NOMO-1 treated with DMSO at 0.1 percent for 48 hours (cell line): ENCODE measurements at regions not wholly inside any gene's neighbourhood (a gene's known extent, or its start where the extent isn't known, plus 50 kb on each side); places are given as distances from the start of the nearest gene placed in this dataset.

ENCODE experiments used
- DNase-seq: peaks from one replicate; lab custom pipeline; 2025; ENCODE audit not compliant: unreplicated experiment; lab: John Stamatoyannopoulos, UW

DNA sequence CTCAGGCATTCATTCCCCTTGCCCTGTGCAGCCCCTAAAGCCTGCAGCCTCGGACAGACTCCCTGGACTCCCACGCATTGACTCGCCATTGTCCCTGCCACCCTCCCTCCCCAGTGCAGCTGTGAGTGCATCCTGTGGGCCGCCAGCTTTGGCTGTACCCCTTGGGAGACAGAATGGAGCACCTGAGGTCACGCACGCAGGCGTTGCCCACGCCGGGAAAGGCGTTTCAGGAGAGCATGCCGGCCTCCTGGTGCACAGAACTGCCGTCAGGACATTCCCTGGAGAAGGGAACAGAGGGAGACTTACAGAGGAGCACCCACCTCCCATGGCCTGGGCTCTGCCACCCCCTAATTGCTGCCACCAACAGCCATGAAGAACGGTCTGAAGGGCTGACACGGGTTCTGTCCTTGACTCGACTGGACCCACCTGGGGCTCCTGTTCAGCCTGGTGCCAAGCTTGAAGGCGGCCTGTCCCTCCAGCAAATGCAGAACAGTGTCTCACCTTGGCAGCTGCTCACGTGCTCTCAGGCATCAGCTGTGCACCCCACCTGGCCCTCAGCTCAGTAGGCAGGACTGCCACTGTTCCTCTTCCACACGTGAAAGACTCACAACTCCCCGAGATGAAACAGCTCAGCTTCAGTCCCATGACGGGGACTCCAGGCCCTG is 503.8 kb downstream of the BRD1 start:
- DNase-seq: no peak

DNA sequence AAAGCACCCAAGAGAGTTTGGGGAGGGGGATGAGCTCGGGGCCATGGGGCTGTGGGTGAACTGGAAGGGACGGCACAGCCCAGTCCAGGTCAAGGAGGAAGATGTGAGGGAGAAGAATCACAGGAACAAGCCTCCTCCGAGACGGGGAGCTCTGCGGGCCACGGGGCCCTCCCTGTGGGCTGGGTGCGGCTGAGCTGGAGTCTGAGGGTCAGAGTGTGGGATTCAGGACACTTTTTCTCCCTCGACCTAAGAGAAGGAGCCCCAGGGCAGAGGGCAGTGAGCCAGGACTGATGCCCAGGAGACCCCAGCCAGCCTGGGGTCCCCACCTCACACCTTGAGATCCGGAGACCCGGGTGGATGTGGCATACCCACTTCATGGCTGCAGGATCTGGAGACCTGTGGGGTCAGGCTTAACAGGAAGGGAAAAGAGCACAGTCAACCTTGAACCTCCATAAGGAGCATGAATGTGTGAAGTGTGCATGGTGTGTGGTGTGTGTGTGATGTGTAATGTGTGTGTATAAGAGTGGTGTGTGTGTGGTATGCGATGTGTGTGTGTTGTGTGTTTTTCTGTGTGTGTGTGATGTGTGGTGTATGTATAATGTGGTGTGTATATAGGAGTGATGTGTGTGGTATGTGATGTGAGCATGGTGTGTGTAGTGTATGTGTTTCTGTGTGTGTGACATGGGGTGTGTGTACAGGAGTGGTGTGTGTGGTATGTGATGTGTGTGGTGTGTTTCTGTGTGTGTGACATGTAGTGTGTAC is 504.6 kb downstream of the BRD1 start:
- no peak for DNase-seq

GRCh38 chr22:49322231-49322630 is 505.4 kb downstream of the BRD1 start:
- DNase-seq: no peak

GRCh38 chr22:49321477-49322055 is 506.1 kb downstream of the BRD1 start:
- DNase-seq: no peak

- DNase-seq: no peak
Measured at GRCh38 chr22:49320714-49321476, 506.8 kb downstream of the BRD1 start.

- DNase-seq: no peak
Measured at GRCh38 chr22:49317369-49317768, 510.3 kb downstream of the BRD1 start.

- DNase-seq: no peak
Measured at GRCh38 chr22:49312601-49313000, 515.1 kb downstream of the BRD1 start.

- DNase-seq: no peak
Measured at GRCh38 chr22:49310354-49310753, 517.3 kb downstream of the BRD1 start.

- no peak for DNase-seq
Measured at GRCh38 chr22:49308300-49308699, 519.4 kb downstream of the BRD1 start.

- DNase-seq: no peak
Measured at GRCh38 chr22:49307870-49308269, 519.8 kb downstream of the BRD1 start.

- DNase-seq: no peak
Measured at GRCh38 chr22:49307481-49307830, 520.2 kb downstream of the BRD1 start.

DNA sequence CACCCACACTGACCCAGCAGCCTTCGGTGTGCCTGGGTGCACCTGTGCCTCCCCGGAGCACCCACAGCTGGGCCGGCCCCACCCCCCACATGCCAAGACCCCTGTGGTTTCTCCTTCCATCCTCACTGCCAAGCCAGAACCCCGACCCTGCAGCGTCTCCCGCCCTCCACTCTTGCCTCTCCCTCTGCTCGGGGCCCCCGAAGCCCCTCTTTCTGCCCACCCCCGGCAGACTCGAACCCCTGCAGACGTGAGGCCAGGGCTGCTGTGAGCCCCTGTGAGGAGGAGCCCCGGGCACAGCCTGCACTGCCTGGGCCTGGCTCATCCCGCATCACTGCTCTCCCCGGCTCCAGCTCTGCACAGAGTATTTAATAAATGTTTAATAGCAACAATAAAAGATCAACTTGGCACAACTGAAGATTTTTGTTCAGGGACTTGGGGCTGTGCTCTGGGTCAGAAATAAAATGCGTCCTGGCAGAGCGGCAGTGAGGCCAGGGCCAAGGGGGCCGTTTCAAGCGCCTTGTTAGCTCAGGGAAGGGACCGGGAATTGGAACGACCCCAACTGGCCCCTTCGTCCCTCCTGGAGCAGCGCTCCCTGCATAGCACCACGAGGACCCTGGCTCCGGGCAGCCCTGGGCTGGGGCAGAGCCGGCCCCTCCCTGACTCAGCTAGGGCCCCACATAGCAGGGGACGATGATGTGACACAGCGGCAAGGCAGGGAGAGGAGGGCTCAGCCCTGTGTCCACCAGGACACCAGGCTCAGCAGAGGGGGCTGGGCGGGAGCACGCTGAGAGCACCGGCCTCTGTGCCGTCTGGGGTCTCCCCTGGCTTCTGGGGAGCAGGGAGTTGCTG is 520.8 kb downstream of the BRD1 start:
- DNase-seq: no peak

GRCh38 chr22:49305966-49306631 is 521.6 kb downstream of the BRD1 start:
- no peak for DNase-seq

GRCh38 chr22:49305214-49305965 is 522.3 kb downstream of the BRD1 start:
- peak; percentile 31 for DNase-seq

DNA sequence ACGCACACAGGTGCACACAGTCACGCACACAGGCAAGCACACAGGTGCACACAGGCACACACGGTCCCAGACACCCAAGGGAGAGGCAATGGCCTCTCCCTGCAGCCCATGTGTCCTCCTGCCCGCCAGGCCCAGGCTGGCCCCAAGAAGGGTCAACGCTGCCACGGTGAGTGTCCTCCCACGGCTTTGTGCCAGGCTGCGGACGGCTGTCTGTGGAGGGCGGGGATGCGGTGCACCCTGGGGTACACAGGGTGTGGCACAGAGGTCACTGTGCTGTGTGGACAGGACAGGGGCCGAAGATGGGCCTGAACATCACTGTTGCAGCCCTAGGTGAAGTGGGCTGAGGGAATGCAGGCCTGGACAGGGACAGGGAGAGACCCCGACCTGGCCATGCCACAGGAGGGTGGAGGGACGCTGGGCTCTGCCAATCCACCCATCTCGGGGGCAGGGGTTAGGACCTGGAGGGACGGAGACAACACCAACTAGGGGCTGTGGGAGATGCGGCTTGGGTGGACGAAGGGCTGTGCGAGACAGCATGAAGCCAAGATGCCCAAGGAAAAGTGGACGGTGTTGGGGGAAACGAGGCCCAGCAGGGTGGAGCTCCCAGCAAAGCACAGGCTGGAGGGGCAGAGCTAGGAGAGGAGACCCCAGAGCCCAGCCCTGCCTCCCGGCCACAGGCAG is 523.8 kb downstream of the BRD1 start:
- no peak for DNase-seq

- no peak for DNase-seq
Measured at GRCh38 chr22:49303061-49303735, 524.5 kb downstream of the BRD1 start.

GRCh38 chr22:49302530-49302929 is 525.1 kb downstream of the BRD1 start:
- no peak for DNase-seq

GRCh38 chr22:49302150-49302460 is 525.6 kb downstream of the BRD1 start:
- DNase-seq: no peak
